Hepatocyte (in vitro differentiated cells): ENCODE measurements at regions not wholly inside any gene's neighbourhood (a gene's known extent, or its start where the extent isn't known, plus 50 kb on each side); places are given as distances from the start of the nearest gene placed in this dataset.

Experiments used
- DNase-seq: peaks from one replicate; pipeline ENCODE4 v3.0.0-alpha.2; 2016; ENCODE audit warnings: low spot score
- H2AFZ ChIP-seq: fragments of 200-600 bp; sonication (generic); 2 replicates; pipeline ENCODE4 v1.6.0; 2016; ENCODE audit warnings: antibody characterized with exemption, mild to moderate bottlenecking
- H3K27ac ChIP-seq: fragments of 200-600 bp; sonication (generic); 2 replicates; pipeline ENCODE4 v1.5.1; 2016; ENCODE audit warnings: mild to moderate bottlenecking
- H3K27me3 ChIP-seq: fragments of 200-600 bp; sonication (generic); 2 replicates; pipeline ENCODE4 v1.6.1; 2016
- H3K36me3 ChIP-seq: fragments of 200-600 bp; sonication (generic); replicated peaks from 2 replicates; pipeline ENCODE4 v1.5.1; 2016; ENCODE audit warnings: low read depth; ENCODE audit not compliant: insufficient read depth
- H3K4me1 ChIP-seq: fragments of 200-600 bp; sonication (generic); 2 replicates; pipeline ENCODE4 v1.5.1; 2016; ENCODE audit warnings: mild to moderate bottlenecking, moderate library complexity; ENCODE audit not compliant: insufficient read depth
- H3K4me2 ChIP-seq: fragments of 200-600 bp; sonication (generic); 2 replicates; pipeline ENCODE4 v1.6.0; 2016
- H3K4me3 ChIP-seq: fragments of 200-600 bp; sonication (generic); 2 replicates; pipeline ENCODE4 v1.5.1; 2016; ENCODE audit warnings: mild to moderate bottlenecking
- H3K79me2 ChIP-seq: fragments of 200-600 bp; sonication (generic); 2 replicates; pipeline ENCODE4 v1.6.0; 2017; ENCODE audit warnings: mild to moderate bottlenecking
- H3K9me2 ChIP-seq: fragments of 200-600 bp; sonication (generic); replicated peaks from 2 replicates; pipeline ENCODE4 v1.6.0; 2017; ENCODE audit warnings: mild to moderate bottlenecking; ENCODE audit not compliant: insufficient read depth
- H3K9me3 ChIP-seq: fragments of 200-600 bp; sonication (generic); 2 replicates; pipeline ENCODE4 v1.5.1; 2016; ENCODE audit warnings: low read depth, mild to moderate bottlenecking
- H4K20me1 ChIP-seq: fragments of 200-600 bp; sonication (generic); 2 replicates; pipeline ENCODE4 v1.6.0; 2016; ENCODE audit warnings: mild to moderate bottlenecking; ENCODE audit not compliant: insufficient read depth, poor library complexity, severe bottlenecking
- CTCF ChIP-seq: fragments of 200-600 bp; sonication (generic); IDR thresholded peaks from 2 replicates; pipeline ENCODE4 v1.5.1; 2016; ENCODE audit warnings: antibody characterized with exemption, mild to moderate bottlenecking; ENCODE audit not compliant: poor library complexity
- EZH2 ChIP-seq: fragments of 200-600 bp; sonication (generic); IDR thresholded peaks from 2 replicates; pipeline ENCODE4 v1.6.1; 2016; ENCODE audit warnings: antibody characterized with exemption, mild to moderate bottlenecking, borderline replicate concordance
- EZH2phosphoT487 ChIP-seq: fragments of 200-600 bp; sonication (generic); IDR thresholded peaks from one replicate; pipeline ENCODE4 v1.6.1; 2018; ENCODE audit warnings: antibody characterized with exemption, mild to moderate bottlenecking, low read depth, moderate library complexity; ENCODE audit not compliant: unreplicated experiment, severe bottlenecking
- WGBS: methylation state at CpG from one replicate; pipeline ENCODE4 v1.1.6; 2016; ENCODE audit warnings: low lambda C conversion rate; ENCODE audit errors: missing lambda C conversion rate; 5-methylcytosine and 5-hydroxymethylcytosine counted together

GRCh38 chr18:54089749-54090459 lies 134.6 kb downstream of the MBD2 start:
- no peak overlapping the region for H2AFZ ChIP-seq
- H3K79me2 ChIP-seq = no peaks in the 10 kb centered on the region
- no peak overlapping the region for H3K4me2 ChIP-seq
- no peaks in the 10 kb centered on the region for H3K27me3 ChIP-seq
- 76% methylated on average over 2 of the region's 2 CpGs for WGBS
- no peak for DNase-seq
- H4K20me1 ChIP-seq = no peaks in the 10 kb centered on the region
- no peaks in the 10 kb centered on the region for H3K36me3 ChIP-seq
- no peak overlapping the region for H3K27ac ChIP-seq
- H3K9me2 ChIP-seq = no peaks in the 10 kb centered on the region
- TF ChIP-seq EZH2phosphoT487 (no peak), EZH2 (no peak), CTCF (no peak)
- H3K4me1 ChIP-seq = no peaks in the 10 kb centered on the region
- no peak overlapping the region for H3K4me3 ChIP-seq
- H3K9me3 ChIP-seq = no peaks in the 10 kb centered on the region

- no peaks in the 10 kb centered on the region for H3K79me2 ChIP-seq
- H3K36me3 ChIP-seq = no peaks in the 10 kb centered on the region
- H3K9me3 ChIP-seq = no peaks in the 10 kb centered on the region
- no peaks in the 10 kb centered on the region for H3K9me2 ChIP-seq
- no peak overlapping the region for H3K27ac ChIP-seq
- 91% methylated on average over 3 of the region's 3 CpGs for WGBS
- H2AFZ ChIP-seq = no peak overlapping the region
- no peaks in the 10 kb centered on the region for H3K27me3 ChIP-seq
- no peak for DNase-seq
- no peaks in the 10 kb centered on the region for H4K20me1 ChIP-seq
- TF ChIP-seq EZH2phosphoT487 (no peak), EZH2 (no peak), CTCF (no peak)
- no peaks in the 10 kb centered on the region for H3K4me1 ChIP-seq
- H3K4me2 ChIP-seq = no peak overlapping the region
- no peak overlapping the region for H3K4me3 ChIP-seq
Measured at GRCh38 chr18:54086863-54087262, 137.6 kb downstream of the MBD2 start.

- Histone ChIP-seq H3K9me2 (no peaks in the 10 kb centered on the region), H3K79me2 (no peaks in the 10 kb centered on the region), H3K36me3 (no peaks in the 10 kb centered on the region), H3K27me3 (no peaks in the 10 kb centered on the region), H3K4me2 (no peak overlapping the region), H4K20me1 (no peaks in the 10 kb centered on the region), H2AFZ (no peak overlapping the region), H3K9me3 (no peaks in the 10 kb centered on the region), H3K4me1 (no peaks in the 10 kb centered on the region), H3K27ac (no peak overlapping the region), H3K4me3 (no peak overlapping the region)
- TF ChIP-seq EZH2phosphoT487 = no peak
- TF ChIP-seq CTCF = no peak
- no peak for TF ChIP-seq EZH2
- no peak for DNase-seq
- WGBS = 86% methylated on average over 8 of the region's 8 CpGs
Measured at GRCh38 chr18:54086046-54086802, 138.2 kb downstream of the MBD2 start.
